Epithelial cell of proximal tubule (primary cell): ENCODE measurements at regions not wholly inside any gene's neighbourhood (a gene's known extent, or its start where the extent isn't known, plus 50 kb on each side); places are given as distances from the start of the nearest gene placed in this dataset.

Experiments used
- DNase-seq: peaks from one replicate; pipeline ENCODE4 v3.0.0-alpha.2; 2011; ENCODE audit warnings: low read depth
- H3K4me3 ChIP-seq: 2 replicates; pipeline ENCODE4 v1.5.1; 2011; ENCODE audit warnings: low read depth, mild to moderate bottlenecking, low read length
- TF ChIP-seq, protein P1 (sequence below): conservative IDR thresholded peaks from 2 replicates; pipeline ENCODE4 v1.5.1; 2012; ENCODE audit warnings: low read depth, mild to moderate bottlenecking, low read length

DNA sequence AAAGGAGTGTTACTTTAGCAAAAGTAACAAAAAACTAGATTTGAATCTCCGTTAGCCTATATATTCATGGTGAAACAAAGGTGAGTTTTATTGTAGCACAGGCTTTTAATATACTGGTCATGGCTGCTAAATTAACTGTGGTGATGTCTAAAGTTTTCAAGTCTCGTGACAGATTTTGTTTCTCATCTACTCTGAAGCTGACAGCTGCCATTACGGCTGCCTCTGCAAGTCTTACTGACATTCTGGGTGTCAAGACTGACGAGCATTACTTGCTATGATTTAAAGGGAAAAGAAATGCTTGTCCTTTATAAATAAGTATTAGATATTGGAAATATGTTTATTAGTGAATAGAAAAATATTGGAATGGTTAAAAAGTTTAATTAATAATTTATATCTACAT, 207.7 kb downstream of the DSEL start:
- no peak overlapping the region for H3K4me3 ChIP-seq
- no peak for DNase-seq
- TF ChIP-seq, protein P1, sequence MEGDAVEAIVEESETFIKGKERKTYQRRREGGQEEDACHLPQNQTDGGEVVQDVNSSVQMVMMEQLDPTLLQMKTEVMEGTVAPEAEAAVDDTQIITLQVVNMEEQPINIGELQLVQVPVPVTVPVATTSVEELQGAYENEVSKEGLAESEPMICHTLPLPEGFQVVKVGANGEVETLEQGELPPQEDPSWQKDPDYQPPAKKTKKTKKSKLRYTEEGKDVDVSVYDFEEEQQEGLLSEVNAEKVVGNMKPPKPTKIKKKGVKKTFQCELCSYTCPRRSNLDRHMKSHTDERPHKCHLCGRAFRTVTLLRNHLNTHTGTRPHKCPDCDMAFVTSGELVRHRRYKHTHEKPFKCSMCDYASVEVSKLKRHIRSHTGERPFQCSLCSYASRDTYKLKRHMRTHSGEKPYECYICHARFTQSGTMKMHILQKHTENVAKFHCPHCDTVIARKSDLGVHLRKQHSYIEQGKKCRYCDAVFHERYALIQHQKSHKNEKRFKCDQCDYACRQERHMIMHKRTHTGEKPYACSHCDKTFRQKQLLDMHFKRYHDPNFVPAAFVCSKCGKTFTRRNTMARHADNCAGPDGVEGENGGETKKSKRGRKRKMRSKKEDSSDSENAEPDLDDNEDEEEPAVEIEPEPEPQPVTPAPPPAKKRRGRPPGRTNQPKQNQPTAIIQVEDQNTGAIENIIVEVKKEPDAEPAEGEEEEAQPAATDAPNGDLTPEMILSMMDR, result no peak

DNA sequence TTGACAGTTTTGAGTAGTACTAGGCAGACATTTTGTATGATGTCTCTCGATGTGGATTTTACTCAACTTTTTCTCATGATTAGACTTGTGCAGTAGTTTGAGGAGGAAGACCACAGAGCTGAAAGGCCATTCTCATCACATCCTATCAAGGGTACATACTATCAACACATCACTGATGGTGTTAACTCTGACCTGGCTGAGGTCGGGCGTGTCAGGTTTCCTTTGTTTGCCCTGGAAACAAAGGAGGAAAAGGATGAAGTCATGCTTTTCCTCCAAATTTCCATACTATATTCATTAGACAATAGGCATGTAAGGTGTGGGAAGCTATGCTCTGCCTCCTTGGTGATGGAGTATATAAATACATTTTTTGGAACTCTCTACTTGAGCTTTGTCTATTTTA, 211.1 kb downstream of the DSEL start:
- no peak for DNase-seq
- H3K4me3 ChIP-seq, result no peak overlapping the region
- TF ChIP-seq, protein P1, result no peak

DNA sequence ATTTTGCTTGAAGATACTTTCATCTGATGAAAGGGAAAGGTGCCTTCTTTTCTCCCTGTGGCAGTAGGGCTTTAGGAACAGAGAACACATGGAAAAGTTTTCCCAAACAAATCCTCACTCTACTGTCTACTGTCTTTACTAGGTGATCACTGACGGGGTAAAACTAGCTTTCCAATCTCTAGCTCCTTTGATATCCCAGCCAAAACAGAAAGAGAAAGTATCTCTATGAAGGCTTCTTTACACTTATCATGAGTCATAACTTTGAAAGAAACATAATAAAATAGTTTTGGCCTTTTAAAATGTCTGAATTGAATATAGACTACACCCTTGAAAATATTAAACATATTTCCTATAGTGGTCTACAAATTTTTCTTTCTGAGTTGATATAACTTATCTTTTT, 214.5 kb downstream of the DSEL start:
- no peak for DNase-seq
- H3K4me3 ChIP-seq, result no peak overlapping the region
- TF ChIP-seq, protein P1, result no peak

DNA sequence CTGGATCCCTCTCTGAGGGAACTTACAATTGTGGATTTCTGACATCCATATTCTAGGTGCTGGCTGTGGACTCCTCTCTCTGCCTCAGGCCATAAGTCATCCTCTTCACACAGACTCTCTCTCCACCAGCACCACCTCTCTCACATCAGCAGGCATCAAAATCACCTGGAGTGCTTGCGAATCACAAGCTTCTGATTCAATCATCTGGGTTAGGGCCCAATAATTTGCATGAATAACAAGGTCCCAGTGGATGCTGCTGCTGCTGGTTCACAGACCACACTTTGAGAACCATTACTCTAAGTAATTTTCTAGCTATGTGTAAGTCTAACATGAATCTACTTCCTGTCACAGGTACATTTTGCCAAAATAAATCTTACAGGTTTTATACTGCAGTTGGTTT, 214.9 kb downstream of the DSEL start:
- H3K4me3 ChIP-seq, result no peak overlapping the region
- no peak for DNase-seq

DNA sequence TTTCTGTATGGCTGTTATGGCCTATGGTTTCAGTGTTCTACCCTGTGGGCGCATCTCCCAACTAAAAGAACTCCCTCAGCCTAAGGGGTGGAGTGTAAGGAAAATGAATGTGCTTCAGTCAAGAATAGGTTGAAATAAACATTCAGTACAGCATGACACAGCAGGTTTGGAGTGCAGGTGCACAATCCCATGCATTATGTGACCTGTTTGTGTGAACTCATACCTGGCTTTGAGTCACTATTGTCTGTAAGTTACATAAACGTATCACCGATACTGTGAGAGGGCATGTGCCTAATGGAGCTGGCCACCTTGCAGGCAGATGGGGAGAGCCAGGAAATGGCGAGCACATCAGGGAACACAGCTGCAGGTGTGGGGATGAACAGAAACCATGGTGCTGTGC, 216.0 kb downstream of the DSEL start:
- TF ChIP-seq, protein P1, result no peak
- H3K4me3 ChIP-seq, result no peak overlapping the region
- DNase-seq, result no peak

More for the DNA sequence above, 214.9 kb downstream of the DSEL start:
- TF ChIP-seq, protein P1, result no peak

DNA sequence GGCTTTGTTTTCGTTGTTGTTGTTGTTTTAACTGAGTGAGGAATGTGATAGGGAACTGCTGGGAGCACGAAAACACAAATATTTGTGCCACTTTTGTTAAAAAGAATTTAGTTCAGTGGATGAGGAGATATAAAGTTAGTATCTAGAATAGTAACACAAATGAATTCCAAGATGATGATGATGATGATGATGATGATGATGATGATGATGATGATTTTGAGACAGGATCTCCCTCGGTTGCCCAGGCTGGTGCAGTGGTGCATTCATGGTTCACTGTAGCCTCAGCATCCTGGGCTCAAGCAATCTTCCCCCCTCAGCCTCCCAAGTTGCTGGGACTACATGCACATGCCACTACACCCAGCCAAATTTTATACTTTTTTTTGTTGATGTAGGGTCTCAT, 223.7 kb downstream of the DSEL start:
- TF ChIP-seq, protein P1, result no peak
- no peak for DNase-seq
- no peak overlapping the region for H3K4me3 ChIP-seq

DNA sequence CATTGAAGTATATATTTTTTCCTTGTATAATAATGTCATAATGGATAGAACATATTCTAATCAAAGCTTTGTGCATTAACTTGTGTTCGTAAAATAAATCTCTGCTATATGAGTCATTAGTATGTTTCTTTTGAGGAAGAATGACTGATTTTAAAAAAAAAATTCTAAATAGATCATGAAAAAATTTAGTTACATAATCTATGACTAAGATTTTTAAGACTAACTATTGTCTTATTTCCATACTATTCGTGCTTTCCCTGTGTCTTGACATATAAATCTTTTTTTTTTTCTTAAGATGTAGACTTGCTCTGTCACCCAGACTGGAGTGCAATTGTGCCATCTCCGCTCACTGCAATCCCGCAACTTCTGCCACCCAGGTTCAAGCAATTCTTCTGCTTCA, 226.1 kb downstream of the DSEL start:
- no peak overlapping the region for H3K4me3 ChIP-seq
- TF ChIP-seq, protein P1, result no peak
- no peak for DNase-seq
